Activated T-helper 2 cell treated with anti-CD3 and anti-CD28 coated beads, Interferon-gamma antibody, Interleukin-2, Interleukin-4, amounts not matched to agents 10 μg/mL and 5 μg/mL and 100 μg/mL, durations not matched to agents 14 hours and 24 hours and 36 hours (primary cell): ENCODE measurements at regions not wholly inside any gene's neighbourhood (a gene's known extent, or its start where the extent isn't known, plus 50 kb on each side); places are given as distances from the start of the nearest gene placed in this dataset.

Experiments
- DNase-seq: peaks from one replicate; pipeline ENCODE4 v3.0.0; 2021; ENCODE audit warnings: low spot score
- H3K27ac Mint-ChIP-seq: one replicate; pipeline ENCODE4 v1.8.0; 2021; ENCODE audit warnings: mixed read lengths
- H3K27me3 Mint-ChIP-seq: one replicate; pipeline ENCODE4 v1.8.0; 2021; ENCODE audit warnings: low read depth, mixed read lengths
- H3K36me3 Mint-ChIP-seq: one replicate; pipeline ENCODE4 v1.8.0; 2021; ENCODE audit warnings: low read depth, mixed read lengths
- H3K4me1 Mint-ChIP-seq: one replicate; pipeline ENCODE4 v1.8.0; 2021; ENCODE audit warnings: low read depth, mixed read lengths
- H3K4me3 Mint-ChIP-seq: one replicate; pipeline ENCODE4 v1.8.0; 2021; ENCODE audit warnings: low read depth, mild to moderate bottlenecking, moderate library complexity, mixed read lengths
- H3K9me3 Mint-ChIP-seq: one replicate; pipeline ENCODE4 v1.8.0; 2021; ENCODE audit warnings: mixed read lengths
- intact Hi-C: fragments of 100-400 bp; cut with micrococcal nuclease; formaldehyde crosslinking; loops from one replicate; pipeline ENCODE4 v1.15.1; 2023

GRCh38 chr2:198917926-198918720 is 539.6 kb downstream of the SATB2 start:
- no peak overlapping the region for H3K27ac Mint-ChIP-seq
- intact Hi-C loops: no loop called here
- no peaks in the 10 kb centered on the region for H3K4me1 Mint-ChIP-seq
- no peak overlapping the region for H3K4me3 Mint-ChIP-seq
- no peaks in the 10 kb centered on the region for H3K27me3 Mint-ChIP-seq
- no peaks in the 10 kb centered on the region for H3K36me3 Mint-ChIP-seq
- DNase-seq: no peak
- no peaks in the 10 kb centered on the region for H3K9me3 Mint-ChIP-seq

GRCh38 chr2:198917275-198917674 is 540.5 kb downstream of the SATB2 start:
- Mint-ChIP-seq H3K27ac (no peak overlapping the region), H3K4me1 (no peaks in the 10 kb centered on the region), H3K4me3 (no peak overlapping the region), H3K27me3 (no peaks in the 10 kb centered on the region), H3K36me3 (no peaks in the 10 kb centered on the region), H3K9me3 (no peaks in the 10 kb centered on the region)
- no peak for DNase-seq
- intact Hi-C loops: no loop called here

- intact Hi-C loops: no loop called here
- no peak overlapping the region for H3K4me3 Mint-ChIP-seq
- H3K27ac Mint-ChIP-seq: no peak overlapping the region
- H3K27me3 Mint-ChIP-seq: no peaks in the 10 kb centered on the region
- DNase-seq: no peak
- no peaks in the 10 kb centered on the region for H3K36me3 Mint-ChIP-seq
- no peaks in the 10 kb centered on the region for H3K4me1 Mint-ChIP-seq
- no peaks in the 10 kb centered on the region for H3K9me3 Mint-ChIP-seq
Observed at GRCh38 chr2:198916548-198917080, 541.1 kb downstream of the SATB2 start.

- no peaks in the 10 kb centered on the region for H3K4me1 Mint-ChIP-seq
- H3K27ac Mint-ChIP-seq: no peak overlapping the region
- no peaks in the 10 kb centered on the region for H3K27me3 Mint-ChIP-seq
- DNase-seq: no peak
- no peaks in the 10 kb centered on the region for H3K36me3 Mint-ChIP-seq
- intact Hi-C loops: no loop called here
- no peak overlapping the region for H3K4me3 Mint-ChIP-seq
- H3K9me3 Mint-ChIP-seq: no peaks in the 10 kb centered on the region
Observed at GRCh38 chr2:198913394-198914152, 544.2 kb downstream of the SATB2 start.

GRCh38 chr2:198909525-198910267 is 548.0 kb downstream of the SATB2 start:
- intact Hi-C loops: no loop called here
- no peak overlapping the region for H3K27ac Mint-ChIP-seq
- H3K27me3 Mint-ChIP-seq: no peaks in the 10 kb centered on the region
- H3K36me3 Mint-ChIP-seq: no peaks in the 10 kb centered on the region
- no peak overlapping the region for H3K4me3 Mint-ChIP-seq
- H3K9me3 Mint-ChIP-seq: no peaks in the 10 kb centered on the region
- no peak for DNase-seq
- no peaks in the 10 kb centered on the region for H3K4me1 Mint-ChIP-seq

- H3K36me3 Mint-ChIP-seq: no peaks in the 10 kb centered on the region
- no peaks in the 10 kb centered on the region for H3K27me3 Mint-ChIP-seq
- no peak for DNase-seq
- H3K27ac Mint-ChIP-seq: no peak overlapping the region
- H3K4me1 Mint-ChIP-seq: no peaks in the 10 kb centered on the region
- no peaks in the 10 kb centered on the region for H3K9me3 Mint-ChIP-seq
- no peak overlapping the region for H3K4me3 Mint-ChIP-seq
- intact Hi-C loops: no loop called here
Observed at GRCh38 chr2:198905881-198906612, 551.7 kb downstream of the SATB2 start.

GRCh38 chr2:198901894-198902293 is 555.8 kb downstream of the SATB2 start:
- Mint-ChIP-seq H3K4me1 (no peaks in the 10 kb centered on the region), H3K4me3 (no peak overlapping the region), H3K27ac (no peak overlapping the region), H3K36me3 (no peaks in the 10 kb centered on the region), H3K9me3 (no peaks in the 10 kb centered on the region), H3K27me3 (no peaks in the 10 kb centered on the region)
- no peak for DNase-seq
- intact Hi-C loops: no loop called here

GRCh38 chr2:198900141-198900540 is 557.6 kb downstream of the SATB2 start:
- Mint-ChIP-seq H3K27ac (no peak overlapping the region), H3K4me3 (no peak overlapping the region), H3K4me1 (no peaks in the 10 kb centered on the region), H3K36me3 (no peaks in the 10 kb centered on the region), H3K9me3 (no peaks in the 10 kb centered on the region), H3K27me3 (no peaks in the 10 kb centered on the region)
- intact Hi-C loops: no loop called here
- DNase-seq: no peak

GRCh38 chr2:198890490-198890889 is 567.2 kb downstream of the SATB2 start:
- no peaks in the 10 kb centered on the region for H3K36me3 Mint-ChIP-seq
- H3K4me3 Mint-ChIP-seq: no peak overlapping the region
- no peaks in the 10 kb centered on the region for H3K27me3 Mint-ChIP-seq
- no peak for DNase-seq
- no peaks in the 10 kb centered on the region for H3K4me1 Mint-ChIP-seq
- intact Hi-C loops: no loop called here
- no peak overlapping the region for H3K27ac Mint-ChIP-seq
- H3K9me3 Mint-ChIP-seq: no peaks in the 10 kb centered on the region

- DNase-seq: no peak
- no peaks in the 10 kb centered on the region for H3K27me3 Mint-ChIP-seq
- no peaks in the 10 kb centered on the region for H3K4me1 Mint-ChIP-seq
- H3K27ac Mint-ChIP-seq: no peak overlapping the region
- intact Hi-C loops: no loop called here
- no peak overlapping the region for H3K4me3 Mint-ChIP-seq
- H3K36me3 Mint-ChIP-seq: no peaks in the 10 kb centered on the region
- no peaks in the 10 kb centered on the region for H3K9me3 Mint-ChIP-seq
Observed at GRCh38 chr2:198883604-198884003, 574.1 kb downstream of the SATB2 start.

- H3K4me1 Mint-ChIP-seq: no peaks in the 10 kb centered on the region
- intact Hi-C loops: no loop called here
- no peaks in the 10 kb centered on the region for H3K9me3 Mint-ChIP-seq
- no peaks in the 10 kb centered on the region for H3K27me3 Mint-ChIP-seq
- H3K27ac Mint-ChIP-seq: no peak overlapping the region
- H3K36me3 Mint-ChIP-seq: no peaks in the 10 kb centered on the region
- DNase-seq: no peak
- no peak overlapping the region for H3K4me3 Mint-ChIP-seq
Observed at GRCh38 chr2:198880986-198881385, 576.8 kb downstream of the SATB2 start.

- H3K36me3 Mint-ChIP-seq: no peaks in the 10 kb centered on the region
- no peak overlapping the region for H3K4me3 Mint-ChIP-seq
- no peak for DNase-seq
- H3K27ac Mint-ChIP-seq: no peak overlapping the region
- no peaks in the 10 kb centered on the region for H3K27me3 Mint-ChIP-seq
- intact Hi-C loops: no loop called here
- no peaks in the 10 kb centered on the region for H3K4me1 Mint-ChIP-seq
- no peaks in the 10 kb centered on the region for H3K9me3 Mint-ChIP-seq
Observed at GRCh38 chr2:198880421-198880820, 577.3 kb downstream of the SATB2 start.
